Stomach (tissue), 8 donors: ENCODE measurements at regions not wholly inside any gene's neighbourhood (a gene's known extent, or its start where the extent isn't known, plus 50 kb on each side); places are given as distances from the start of the nearest gene placed in this dataset.

ENCODE experiments used
- DNase-seq, 2 donors: peaks; one replicate each; pipeline versions ENCODE4 v3.0.0 to v3.0.0-alpha.2; 2013 to 2019
- H3K27ac ChIP-seq, 5 donors: fragments of 200-600 bp in 4 of 5; sonication (generic) in 4 of 5; one replicate each; pipeline ENCODE4 v1.5.1; 2013 to 2019; ENCODE audit warnings: mild to moderate bottlenecking in 1 of 5, moderate library complexity in 1 of 5
- H3K27me3 ChIP-seq, 3 donors: fragments of 200-600 bp; sonication (generic); one replicate each; pipeline ENCODE4 v1.5.1; 2017 to 2019; ENCODE audit warnings: mixed run types in 1 of 3
- H3K36me3 ChIP-seq, 4 donors: fragments of 200-600 bp; sonication (generic); 1 replicate in 3 of 4; 2 replicates in 1 of 4; pipeline ENCODE4 v1.5.1; 2016 to 2019
- H3K4me1 ChIP-seq, 4 donors: fragments of 200-600 bp; sonication (generic); one replicate each; pipeline ENCODE4 v1.5.1; 2016 to 2019
- H3K4me3 ChIP-seq, 4 donors: fragments of 200-600 bp; sonication (generic) in 3 of 4; one replicate each; pipeline ENCODE4 v1.5.1; 2016 to 2019; ENCODE audit warnings: mild to moderate bottlenecking in 1 of 4
- H3K9me3 ChIP-seq, 4 donors: fragments of 200-600 bp; sonication (generic); one replicate each; pipeline ENCODE4 v1.5.1; 2016 to 2019
- EP300 ChIP-seq: sonication (generic); formaldehyde crosslinking; IDR thresholded peaks from one replicate; pipeline ENCODE4 v1.6.1; 2017; ENCODE audit warnings: antibody characterized with exemption
- POLR2A ChIP-seq, 4 donors: fragments of 450-650 bp; IDR thresholded peaks; one replicate each; pipeline ENCODE4 v1.6.1; 2016; ENCODE audit warnings: antibody characterized with exemption in 4 of 4, control low read depth in 2 of 4, mild to moderate bottlenecking in 1 of 4, moderate library complexity in 1 of 4
- POLR2AphosphoS5 ChIP-seq, 3 donors: sonication (generic); formaldehyde crosslinking; IDR thresholded peaks; one replicate each; pipeline ENCODE4 v1.6.1; 2016; ENCODE audit warnings: antibody characterized with exemption in 3 of 3
- WGBS, 5 donors: extraction: QIAGEN DNeasy Blood & Tissue Kit in 3 of 5; methylation state at CpG; one replicate each; pipeline versions ENCODE4 v1.1.5 to v1.1.7; 2013 to 2018; 5-methylcytosine and 5-hydroxymethylcytosine counted together
- intact Hi-C: fragments of 100-400 bp; cut with DNase I; formaldehyde crosslinking; loops from one replicate; pipeline ENCODE4 v1.15.1; 2023; ENCODE audit warnings: low total_unique reads
- TF ChIP-seq, protein P1 (sequence below), 7 experiments: fragments of 450-650 bp in 4 of 7; fragments of 200-600 bp in 3 of 7; sonication (generic) in 3 of 7; IDR thresholded peaks; one replicate each; pipeline ENCODE4 v1.5.1; 2016 to 2019; ENCODE audit warnings: antibody characterized with exemption in 7 of 7, control low read depth in 2 of 7, mild to moderate bottlenecking in 1 of 7
- donor health status: healthy with polysubstance abuse.
- donor health status: Bipolar disorder and iron deficiency.
- donor health status: healthy.

DNA sequence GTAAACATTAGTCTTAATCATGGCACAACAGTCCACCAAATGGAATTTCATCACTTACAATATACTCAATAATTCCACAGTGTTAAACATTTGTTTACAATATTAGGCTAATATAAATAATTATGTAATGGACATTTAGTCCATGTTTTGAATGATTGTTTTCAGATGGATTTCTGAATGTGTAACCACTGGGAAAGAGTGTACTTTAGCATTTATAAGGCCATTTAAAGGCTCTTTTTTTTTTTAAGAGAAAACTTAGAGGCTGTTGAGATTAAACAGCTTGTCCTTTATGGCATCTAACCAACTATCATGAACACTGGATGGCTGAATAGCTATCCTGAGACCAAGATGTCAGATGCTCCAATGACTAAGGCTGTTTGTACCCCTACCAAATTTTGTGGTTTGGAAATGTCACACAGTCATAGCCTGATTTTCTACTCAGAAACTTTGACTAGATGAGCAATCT, 248.3 kb upstream of the GLI3 start:
- no peaks in the 10 kb centered on the region for H3K27me3 ChIP-seq
- H3K4me1 ChIP-seq = peaks cover 0 to 6% (median 0%) of the 10 kb centered on the region in 4 donors
- no peaks in the 10 kb centered on the region for H3K9me3 ChIP-seq
- no peak overlapping the region for H3K4me3 ChIP-seq
- H3K27ac ChIP-seq = peak overlapping the region in 2 of 5 donors; percentile 8 to 23
- no peaks in the 10 kb centered on the region for H3K36me3 ChIP-seq
- TF ChIP-seq EP300 (no peak), POLR2AphosphoS5 (IDR thresholded peaks at IDR 0.05) (peak in 1 of 3 donors; percentile 32)
- peak in 1 of 2 donors; percentile 59 for DNase-seq
- intact Hi-C loops = no loop called here

DNA sequence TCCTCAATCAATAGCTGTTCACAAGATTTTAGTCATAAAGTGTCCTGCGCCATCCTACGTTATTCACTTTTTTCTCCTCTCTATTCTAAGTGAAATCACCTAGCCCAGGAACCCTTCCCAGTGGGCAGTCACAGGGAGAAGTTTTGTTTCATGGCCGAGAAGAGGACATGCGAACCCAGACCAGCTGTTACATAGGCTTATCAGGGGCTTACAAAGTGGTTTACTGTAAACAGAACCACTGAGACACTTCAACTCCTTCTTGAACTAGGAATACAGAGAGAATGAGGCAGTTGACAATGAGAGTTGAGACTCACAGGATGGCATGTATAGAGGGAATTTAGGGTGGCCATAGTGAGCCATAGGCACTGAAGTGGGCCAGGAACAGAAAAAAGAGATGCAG, 246.9 kb upstream of the GLI3 start:
- 70 to 86% (median 80%) methylated on average over 4 of the region's 4 CpGs for WGBS, 5 donors
- TF ChIP-seq POLR2A (IDR thresholded peaks at IDR 0.05) (no peak), EP300 (no peak), POLR2AphosphoS5 (IDR thresholded peaks at IDR 0.05) (no peak)
- TF ChIP-seq, protein P1, sequence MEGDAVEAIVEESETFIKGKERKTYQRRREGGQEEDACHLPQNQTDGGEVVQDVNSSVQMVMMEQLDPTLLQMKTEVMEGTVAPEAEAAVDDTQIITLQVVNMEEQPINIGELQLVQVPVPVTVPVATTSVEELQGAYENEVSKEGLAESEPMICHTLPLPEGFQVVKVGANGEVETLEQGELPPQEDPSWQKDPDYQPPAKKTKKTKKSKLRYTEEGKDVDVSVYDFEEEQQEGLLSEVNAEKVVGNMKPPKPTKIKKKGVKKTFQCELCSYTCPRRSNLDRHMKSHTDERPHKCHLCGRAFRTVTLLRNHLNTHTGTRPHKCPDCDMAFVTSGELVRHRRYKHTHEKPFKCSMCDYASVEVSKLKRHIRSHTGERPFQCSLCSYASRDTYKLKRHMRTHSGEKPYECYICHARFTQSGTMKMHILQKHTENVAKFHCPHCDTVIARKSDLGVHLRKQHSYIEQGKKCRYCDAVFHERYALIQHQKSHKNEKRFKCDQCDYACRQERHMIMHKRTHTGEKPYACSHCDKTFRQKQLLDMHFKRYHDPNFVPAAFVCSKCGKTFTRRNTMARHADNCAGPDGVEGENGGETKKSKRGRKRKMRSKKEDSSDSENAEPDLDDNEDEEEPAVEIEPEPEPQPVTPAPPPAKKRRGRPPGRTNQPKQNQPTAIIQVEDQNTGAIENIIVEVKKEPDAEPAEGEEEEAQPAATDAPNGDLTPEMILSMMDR (IDR thresholded peaks at IDR 0.05) = no peak
- no peak for DNase-seq
- H3K4me1 ChIP-seq = peaks cover 0 to 15% (median 0%) of the 10 kb centered on the region in 4 donors
- no peaks in the 10 kb centered on the region for H3K27me3 ChIP-seq
- intact Hi-C loops = no loop called here
- H3K9me3 ChIP-seq = no peaks in the 10 kb centered on the region
- H3K36me3 ChIP-seq = no peaks in the 10 kb centered on the region
- no peak overlapping the region for H3K4me3 ChIP-seq
- no peak overlapping the region for H3K27ac ChIP-seq

DNA sequence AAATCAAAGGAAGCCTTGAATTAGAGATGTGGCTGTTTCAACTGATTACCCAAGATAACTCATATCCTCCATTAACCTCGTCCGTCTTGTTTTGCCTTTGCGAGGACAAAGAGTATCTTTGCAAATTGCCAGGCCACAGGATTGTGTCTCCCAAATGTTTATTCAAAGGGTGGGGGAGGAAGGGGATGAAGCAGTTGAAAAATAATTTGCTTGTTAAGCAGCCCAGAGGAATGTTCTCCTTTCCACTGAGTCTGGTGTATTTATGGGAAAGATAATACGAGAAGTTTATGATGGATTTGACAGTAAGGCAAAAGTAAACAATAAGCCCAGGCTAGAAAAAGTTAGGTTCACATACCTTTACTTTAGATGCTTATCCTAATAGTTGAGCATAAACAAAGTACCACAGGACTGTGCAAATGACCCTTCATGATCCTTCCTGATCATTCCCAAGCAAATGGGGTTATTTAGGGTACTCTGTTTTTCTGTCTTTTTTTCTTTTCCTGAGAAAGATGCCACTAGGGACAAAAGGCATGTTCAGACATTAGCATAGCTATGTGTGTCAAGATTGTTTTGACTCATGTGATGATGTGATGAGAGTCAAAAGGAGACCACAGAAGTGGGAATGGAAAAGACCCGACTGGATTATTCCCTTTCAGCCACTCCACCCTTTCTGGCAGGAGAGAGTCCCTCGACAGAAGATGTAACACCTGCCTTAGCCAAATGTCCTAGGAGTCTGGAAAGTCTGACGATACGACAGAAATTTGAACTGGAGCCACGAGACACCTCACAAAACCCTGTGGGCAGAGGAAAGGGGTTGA, 243.0 kb upstream of the GLI3 start:
- TF ChIP-seq POLR2AphosphoS5 (IDR thresholded peaks at IDR 0.05) = peak in 1 of 3 donors; percentile 25
- TF ChIP-seq, protein P1 (IDR thresholded peaks at IDR 0.05) = no peak
- TF ChIP-seq EP300 = no peak
- TF ChIP-seq POLR2A (IDR thresholded peaks at IDR 0.05) = no peak
- intact Hi-C loops = no loop called here
- Histone ChIP-seq H3K4me3 (no peak overlapping the region), H3K9me3 (no peaks in the 10 kb centered on the region), H3K27ac (peak overlapping the region in 4 of 5 donors; percentile 17 to 61 (median 39)), H3K4me1 (peaks cover 0 to 8% (median 0%) of the 10 kb centered on the region in 4 donors), H3K36me3 (no peaks in the 10 kb centered on the region), H3K27me3 (no peaks in the 10 kb centered on the region)
- WGBS, 5 donors = 45 to 60% (median 57%) methylated on average over 9 of the region's 9 CpGs
- DNase-seq = no peak

DNA sequence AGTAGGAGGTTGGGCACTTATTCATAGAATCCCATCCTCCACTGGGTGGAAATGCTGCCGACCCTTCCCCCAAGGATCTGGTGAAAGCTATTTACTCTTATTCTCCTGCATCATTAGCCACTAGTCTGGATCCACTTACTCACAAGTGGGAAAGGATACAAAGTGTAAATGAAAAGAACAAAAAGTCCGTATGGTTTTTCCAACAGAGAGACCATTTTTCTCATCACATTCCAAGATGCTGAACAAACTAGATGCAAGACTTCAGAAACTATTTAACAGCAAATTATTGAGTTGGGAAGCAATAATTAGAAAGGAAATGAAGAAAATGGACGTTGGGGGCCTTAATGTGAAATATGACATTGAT, 242.4 kb upstream of the GLI3 start:
- Histone ChIP-seq H3K36me3 (no peaks in the 10 kb centered on the region), H3K27me3 (no peaks in the 10 kb centered on the region), H3K4me1 (peaks cover 0 to 8% (median 0%) of the 10 kb centered on the region in 4 donors), H3K4me3 (no peak overlapping the region), H3K27ac (peak overlapping the region in 3 of 5 donors; percentile 19 to 61 (median 47)), H3K9me3 (no peaks in the 10 kb centered on the region)
- TF ChIP-seq POLR2AphosphoS5 (IDR thresholded peaks at IDR 0.05) (no peak), POLR2A (IDR thresholded peaks at IDR 0.05) (no peak), EP300 (no peak)
- TF ChIP-seq, protein P1 (IDR thresholded peaks at IDR 0.05) = no peak
- no peak for DNase-seq
- 50 to 57% (median 52%) methylated on average over 3 of the region's 3 CpGs for WGBS, 5 donors
- intact Hi-C loops = no loop called here

DNA sequence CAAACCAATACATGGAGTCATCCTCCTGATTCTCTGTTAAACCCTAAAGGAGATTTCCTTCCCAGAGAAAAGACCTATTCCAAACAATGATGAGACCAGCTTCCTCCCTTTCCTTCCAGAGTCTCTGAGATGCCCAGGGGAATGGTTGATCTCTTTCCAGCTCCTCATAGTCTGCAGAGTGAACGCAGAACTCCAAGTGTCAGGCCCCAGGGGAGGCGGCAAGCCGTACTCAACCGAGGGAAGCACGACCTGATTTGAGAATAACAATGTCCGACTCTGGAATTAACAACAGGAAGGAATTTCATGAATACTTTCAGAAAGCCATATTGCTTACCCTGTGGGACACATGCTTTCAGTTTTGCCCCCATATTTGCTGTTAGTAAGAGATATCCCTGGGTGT, 241.7 kb upstream of the GLI3 start:
- peak overlapping the region in 1 of 5 donors; percentile 47 for H3K27ac ChIP-seq
- no peak overlapping the region for H3K4me3 ChIP-seq
- no peaks in the 10 kb centered on the region for H3K27me3 ChIP-seq
- 85 to 100% (median 91%) methylated on average over 6 of the region's 6 CpGs for WGBS, 5 donors
- TF ChIP-seq POLR2A (IDR thresholded peaks at IDR 0.05) (no peak), POLR2AphosphoS5 (IDR thresholded peaks at IDR 0.05) (no peak), EP300 (no peak)
- TF ChIP-seq, protein P1 (IDR thresholded peaks at IDR 0.05) = no peak
- H3K9me3 ChIP-seq = no peaks in the 10 kb centered on the region
- peaks cover 0 to 8% (median 0%) of the 10 kb centered on the region in 4 donors for H3K4me1 ChIP-seq
- no peaks in the 10 kb centered on the region for H3K36me3 ChIP-seq
- DNase-seq = no peak
- intact Hi-C loops = no loop called here
